Transverse colon (tissue), 4 donors: ENCODE measurements at regions not wholly inside any gene's neighbourhood (a gene's known extent, or its start where the extent isn't known, plus 50 kb on each side); places are given as distances from the start of the nearest gene placed in this dataset.

Experiments used
- DNase-seq: peaks from one replicate; pipeline ENCODE4 v3.0.0-alpha.2; 2019
- H3K27ac ChIP-seq, 4 donors: fragments of 200-600 bp; sonication (generic); 2 replicates each; pipeline ENCODE4 v1.5.1; 2016 to 2018; ENCODE audit warnings: inconsistent platforms in 4 of 4
- H3K27me3 ChIP-seq: fragments of 200-600 bp; sonication (generic); 2 replicates; pipeline ENCODE4 v1.5.1; 2017; ENCODE audit warnings: inconsistent platforms
- H3K36me3 ChIP-seq, 4 donors: fragments of 200-600 bp; sonication (generic); 2 replicates each; pipeline ENCODE4 v1.5.1; 2017 to 2019; ENCODE audit warnings: inconsistent platforms in 4 of 4
- H3K4me1 ChIP-seq, 4 donors: fragments of 200-600 bp; sonication (generic); 2 replicates each; pipeline ENCODE4 v1.5.1; 2017 to 2020; ENCODE audit warnings: inconsistent platforms in 4 of 4
- H3K4me3 ChIP-seq, 4 donors: fragments of 200-600 bp; sonication (generic); 1 replicate in 1 of 4; 2 replicates in 3 of 4; pipeline versions ENCODE4 v1.5.1 to v1.6.1; 2017 to 2019; ENCODE audit warnings: inconsistent platforms in 4 of 4
- H3K9me3 ChIP-seq, 2 donors: fragments of 200-600 bp; sonication (generic); 2 replicates each; pipeline ENCODE4 v1.5.1; 2017 to 2019; ENCODE audit warnings: inconsistent platforms in 2 of 2
- EP300 ChIP-seq: sonication (generic); formaldehyde crosslinking; IDR thresholded peaks from one replicate; pipeline ENCODE4 v1.6.1; 2017; ENCODE audit warnings: antibody characterized with exemption, low read depth
- POLR2A ChIP-seq: fragments of 450-650 bp; IDR thresholded peaks from one replicate; pipeline ENCODE4 v1.6.1; 2016; ENCODE audit warnings: antibody characterized with exemption, mild to moderate bottlenecking, moderate library complexity
- POLR2AphosphoS5 ChIP-seq, 3 donors: sonication (generic); formaldehyde crosslinking; IDR thresholded peaks; one replicate each; pipeline ENCODE4 v1.6.1; 2016; ENCODE audit warnings: antibody characterized with exemption in 3 of 3
- WGBS, 2 donors: methylation state at CpG; one replicate each; pipeline ENCODE4 v1.1.5; 2018; ENCODE audit warnings: low coverage in 1 of 2; 5-methylcytosine and 5-hydroxymethylcytosine counted together
- in situ Hi-C, 4 donors: fragments of 200-750 bp; cut with MboI; loops; one replicate each; pipeline versions ENCODE4 v1.15.0 to v1.15.1; 2017; ENCODE audit warnings: low sequenced_read_pairs in 3 of 4, low pct_ligation_motif_present in 1 of 4, low pct_unique_long_range_greater_than_20kb in 1 of 4
- intact Hi-C: fragments of 100-400 bp; cut with DNase I; formaldehyde crosslinking; loops from one replicate; pipeline ENCODE4 v1.15.1; 2023; ENCODE audit warnings: low total_unique reads
- TF ChIP-seq, protein P1 (sequence below), 5 experiments: fragments of 200-600 bp in 3 of 5; fragments of 450-650 bp in 2 of 5; sonication (generic) in 3 of 5; IDR thresholded peaks; 1 replicate in 2 of 5; 2 replicates in 3 of 5; pipeline ENCODE4 v1.5.1; 2016 to 2017; ENCODE audit warnings: antibody characterized with exemption in 5 of 5, inconsistent platforms in 3 of 5, mild to moderate bottlenecking in 2 of 5, moderate library complexity in 1 of 5

DNA sequence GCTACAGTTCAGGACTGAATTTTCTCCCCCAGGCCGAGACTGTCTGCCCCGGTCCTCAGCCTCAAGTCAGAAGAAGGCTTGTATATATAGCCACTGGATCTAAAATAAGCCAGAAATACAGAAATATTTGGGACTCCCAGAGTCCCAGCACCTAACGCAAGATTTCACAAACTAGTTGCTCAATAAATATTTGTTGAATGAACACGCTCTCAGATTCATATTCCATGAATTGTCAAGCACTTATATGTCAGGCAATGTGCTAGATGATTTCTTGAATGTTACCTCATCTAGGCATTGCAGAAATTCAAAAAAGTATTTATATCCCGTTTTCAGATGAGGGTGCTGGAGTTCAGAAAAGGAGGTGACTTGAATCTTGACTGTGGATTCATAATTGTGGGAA is 163.7 kb upstream of the KLHL29 start:
- DNase-seq: no peak
- no peak overlapping the region for H3K27ac ChIP-seq
- no peak overlapping the region for H3K4me3 ChIP-seq
- intact Hi-C loops (no loop called here), in situ Hi-C loops (no loop called here)
- 67 to 81% methylated on average over 5 of the region's 5 CpGs for WGBS, 2 donors
- no peaks in the 10 kb centered on the region for H3K9me3 ChIP-seq
- H3K36me3 ChIP-seq: no peaks in the 10 kb centered on the region
- H3K27me3 ChIP-seq: no peaks in the 10 kb centered on the region
- H3K4me1 ChIP-seq: no peaks in the 10 kb centered on the region
- no peak for TF ChIP-seq POLR2A
- TF ChIP-seq, protein P1, sequence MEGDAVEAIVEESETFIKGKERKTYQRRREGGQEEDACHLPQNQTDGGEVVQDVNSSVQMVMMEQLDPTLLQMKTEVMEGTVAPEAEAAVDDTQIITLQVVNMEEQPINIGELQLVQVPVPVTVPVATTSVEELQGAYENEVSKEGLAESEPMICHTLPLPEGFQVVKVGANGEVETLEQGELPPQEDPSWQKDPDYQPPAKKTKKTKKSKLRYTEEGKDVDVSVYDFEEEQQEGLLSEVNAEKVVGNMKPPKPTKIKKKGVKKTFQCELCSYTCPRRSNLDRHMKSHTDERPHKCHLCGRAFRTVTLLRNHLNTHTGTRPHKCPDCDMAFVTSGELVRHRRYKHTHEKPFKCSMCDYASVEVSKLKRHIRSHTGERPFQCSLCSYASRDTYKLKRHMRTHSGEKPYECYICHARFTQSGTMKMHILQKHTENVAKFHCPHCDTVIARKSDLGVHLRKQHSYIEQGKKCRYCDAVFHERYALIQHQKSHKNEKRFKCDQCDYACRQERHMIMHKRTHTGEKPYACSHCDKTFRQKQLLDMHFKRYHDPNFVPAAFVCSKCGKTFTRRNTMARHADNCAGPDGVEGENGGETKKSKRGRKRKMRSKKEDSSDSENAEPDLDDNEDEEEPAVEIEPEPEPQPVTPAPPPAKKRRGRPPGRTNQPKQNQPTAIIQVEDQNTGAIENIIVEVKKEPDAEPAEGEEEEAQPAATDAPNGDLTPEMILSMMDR (IDR thresholded peaks at IDR 0.05): no peak
- TF ChIP-seq EP300: no peak
- no peak for TF ChIP-seq POLR2AphosphoS5 (IDR thresholded peaks at IDR 0.05)

- Histone ChIP-seq H3K27ac (no peak overlapping the region), H3K4me1 (no peaks in the 10 kb centered on the region), H3K4me3 (no peak overlapping the region), H3K27me3 (no peaks in the 10 kb centered on the region), H3K9me3 (no peaks in the 10 kb centered on the region), H3K36me3 (no peaks in the 10 kb centered on the region)
- in situ Hi-C loops (no loop called here), intact Hi-C loops (no loop called here)
- TF ChIP-seq POLR2A (no peak), POLR2AphosphoS5 (IDR thresholded peaks at IDR 0.05) (no peak), EP300 (no peak)
- TF ChIP-seq, protein P1 (IDR thresholded peaks at IDR 0.05): no peak
- no peak for DNase-seq
- WGBS, 2 donors: 84 to 87% methylated on average over 2 to 4 of the region's 4 CpGs
Measured at GRCh38 chr2:23221901-23222300, 163.1 kb upstream of the KLHL29 start.

- TF ChIP-seq EP300: no peak
- no peak for TF ChIP-seq POLR2AphosphoS5 (IDR thresholded peaks at IDR 0.05)
- TF ChIP-seq, protein P1 (IDR thresholded peaks at IDR 0.05): no peak
- TF ChIP-seq POLR2A: no peak
- intact Hi-C loops (no loop called here), in situ Hi-C loops (no loop called here)
- H3K27me3 ChIP-seq: no peaks in the 10 kb centered on the region
- H3K4me3 ChIP-seq: no peak overlapping the region
- no peaks in the 10 kb centered on the region for H3K9me3 ChIP-seq
- 87% methylated on average over 7 of the region's 8 CpGs; no CpG with 5 or more reads in 1 of the 2 donors for WGBS, 2 donors
- H3K4me1 ChIP-seq: no peaks in the 10 kb centered on the region
- DNase-seq: no peak
- no peaks in the 10 kb centered on the region for H3K36me3 ChIP-seq
- no peak overlapping the region for H3K27ac ChIP-seq
Measured at GRCh38 chr2:23230885-23231284, 154.1 kb upstream of the KLHL29 start.

GRCh38 chr2:23231865-23232264 is 153.1 kb upstream of the KLHL29 start:
- TF ChIP-seq, protein P1 (IDR thresholded peaks at IDR 0.05): no peak
- TF ChIP-seq EP300: no peak
- TF ChIP-seq POLR2A: no peak
- no peak for TF ChIP-seq POLR2AphosphoS5 (IDR thresholded peaks at IDR 0.05)
- in situ Hi-C loops: no loop called here

More at GRCh38 chr2:23231865-23232264, 153.1 kb upstream of the KLHL29 start:
- Histone ChIP-seq H3K4me1 (no peaks in the 10 kb centered on the region), H3K9me3 (no peaks in the 10 kb centered on the region), H3K27ac (no peak overlapping the region), H3K27me3 (no peaks in the 10 kb centered on the region), H3K36me3 (no peaks in the 10 kb centered on the region), H3K4me3 (no peak overlapping the region)
- no peak for DNase-seq
- intact Hi-C loops: no loop called here
- WGBS, 2 donors: 88% methylated on average over 7 of the region's 7 CpGs; no CpG with 5 or more reads in 1 of the 2 donors
